Tibial nerve (tissue), 3 donors: ENCODE measurements at regions not wholly inside any gene's neighbourhood (a gene's known extent, or its start where the extent isn't known, plus 50 kb on each side); places are given as distances from the start of the nearest gene placed in this dataset.

ENCODE experiments used
- CTCF ChIP-seq, 5 experiments: fragments of 200-600 bp in 3 of 5; fragments of 450-650 bp in 2 of 5; sonication (generic) in 3 of 5; IDR thresholded peaks; one replicate each; pipeline ENCODE4 v1.5.1; 2016 to 2019; ENCODE audit warnings: antibody characterized with exemption in 5 of 5, mild to moderate bottlenecking in 3 of 5, moderate library complexity in 2 of 5
- POLR2A ChIP-seq, 2 donors: fragments of 450-650 bp; IDR thresholded peaks; one replicate each; pipeline ENCODE4 v1.6.1; 2017; ENCODE audit warnings: antibody characterized with exemption in 2 of 2, mild to moderate bottlenecking in 2 of 2, moderate library complexity in 2 of 2

GRCh38 chr1:191350938-191351337 lies 807.3 kb upstream of the RGS18 start:
- TF ChIP-seq POLR2A (IDR thresholded peaks at IDR 0.05) = no peak
- TF ChIP-seq CTCF (IDR thresholded peaks at IDR 0.05) = no peak
